GM19324 (cell line): ENCODE measurements at regions not wholly inside any gene's neighbourhood (a gene's known extent, or its start where the extent isn't known, plus 50 kb on each side); places are given as distances from the start of the nearest gene placed in this dataset.
"Not testable (repeated sequence)": the region's sequence is repeated elsewhere in the genome, so short reads cannot be mapped to it uniquely, and the experiment has no call there.

ENCODE experiments used
- ATAC-seq: cut with Tn5 transposase; IDR thresholded peaks from one replicate; pipeline ENCODE4 v1.9.1; 2021; ENCODE audit warnings: mild to moderate bottlenecking, moderate library complexity; ENCODE audit not compliant: unreplicated experiment, low FRiP score

DNA sequence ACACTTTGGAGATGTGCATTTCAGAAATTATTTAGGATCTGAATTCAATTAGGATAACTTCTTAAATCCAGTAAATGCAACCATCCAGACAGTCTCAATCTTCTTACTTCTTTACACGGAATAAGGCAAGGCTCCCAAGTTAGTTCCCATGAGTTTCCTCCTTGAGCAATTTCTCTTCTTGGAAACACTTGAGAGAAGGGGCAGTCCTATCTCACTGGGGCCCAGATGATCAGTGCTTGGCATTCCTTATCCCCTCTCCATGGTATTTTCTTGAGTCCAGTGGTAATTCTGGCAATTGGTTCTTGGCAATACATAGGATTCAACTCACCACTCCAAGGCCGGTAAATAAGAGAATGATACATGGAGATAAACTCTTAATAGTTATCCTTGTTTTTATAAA lies 87.1 kb upstream of the PTHLH start:
- no peak for ATAC-seq

DNA sequence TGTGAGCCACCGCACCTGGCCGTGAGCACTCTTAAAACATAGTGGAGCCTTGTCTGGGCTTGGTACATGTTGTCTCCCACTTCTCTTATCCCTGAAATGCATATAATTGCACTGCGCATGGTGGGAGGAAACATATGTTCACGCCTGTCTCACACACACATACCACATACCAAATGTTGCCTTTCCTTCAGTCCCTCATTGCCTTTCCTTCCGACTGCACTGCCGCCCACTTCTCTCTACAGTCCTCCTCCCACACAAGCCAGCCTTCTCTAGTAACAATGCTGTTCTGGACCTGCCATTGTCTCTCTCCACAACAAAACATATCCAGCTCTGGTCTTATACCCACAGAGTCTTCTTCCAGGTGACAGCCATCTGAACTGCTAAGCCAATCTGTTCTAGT lies 88.3 kb upstream of the PTHLH start:
- no peak for ATAC-seq

DNA sequence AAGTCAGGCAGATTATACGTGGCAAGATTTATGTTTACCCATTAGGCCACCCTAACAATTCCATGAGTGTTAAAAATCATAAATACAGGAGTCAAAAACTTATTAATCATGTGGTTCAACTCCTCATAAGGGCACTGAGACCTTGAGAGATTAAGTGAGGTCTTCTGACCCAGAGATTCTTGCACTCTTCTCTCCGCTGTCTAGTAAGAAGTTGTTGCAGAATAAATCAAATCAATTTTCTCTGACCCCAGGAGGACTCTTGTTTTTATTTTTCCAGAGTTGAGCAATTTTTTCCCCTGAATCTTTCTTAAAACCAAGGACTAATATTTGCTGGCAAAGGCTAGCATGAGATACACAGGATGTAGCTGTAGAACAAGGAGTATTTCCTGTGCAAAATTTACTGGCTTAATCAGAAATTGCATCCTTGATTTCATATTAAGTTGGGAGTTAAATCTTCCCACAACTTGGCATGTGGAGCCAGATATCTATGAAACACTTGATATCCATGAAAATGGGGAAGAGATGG lies 90.9 kb upstream of the PTHLH start:
- no peak for ATAC-seq

DNA sequence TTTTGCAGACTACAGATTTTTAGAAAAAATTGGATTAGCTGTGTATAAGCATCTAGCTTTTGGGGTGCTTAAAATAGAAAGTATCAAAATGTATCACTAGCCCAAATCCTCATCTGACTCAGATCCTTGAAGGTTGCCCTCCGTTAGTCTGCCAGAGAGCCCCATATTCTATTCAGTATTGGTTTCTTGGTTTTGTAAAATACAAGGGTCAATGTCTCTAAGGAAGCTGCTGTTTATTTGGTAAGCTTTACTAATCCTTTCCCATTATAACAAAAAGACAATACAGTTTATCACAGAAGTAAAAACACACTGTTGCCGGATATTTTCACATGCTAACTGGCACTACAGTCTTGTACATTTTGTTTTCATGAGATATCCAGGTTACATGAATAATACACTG lies 92.8 kb upstream of the PTHLH start:
- no peak for ATAC-seq

DNA sequence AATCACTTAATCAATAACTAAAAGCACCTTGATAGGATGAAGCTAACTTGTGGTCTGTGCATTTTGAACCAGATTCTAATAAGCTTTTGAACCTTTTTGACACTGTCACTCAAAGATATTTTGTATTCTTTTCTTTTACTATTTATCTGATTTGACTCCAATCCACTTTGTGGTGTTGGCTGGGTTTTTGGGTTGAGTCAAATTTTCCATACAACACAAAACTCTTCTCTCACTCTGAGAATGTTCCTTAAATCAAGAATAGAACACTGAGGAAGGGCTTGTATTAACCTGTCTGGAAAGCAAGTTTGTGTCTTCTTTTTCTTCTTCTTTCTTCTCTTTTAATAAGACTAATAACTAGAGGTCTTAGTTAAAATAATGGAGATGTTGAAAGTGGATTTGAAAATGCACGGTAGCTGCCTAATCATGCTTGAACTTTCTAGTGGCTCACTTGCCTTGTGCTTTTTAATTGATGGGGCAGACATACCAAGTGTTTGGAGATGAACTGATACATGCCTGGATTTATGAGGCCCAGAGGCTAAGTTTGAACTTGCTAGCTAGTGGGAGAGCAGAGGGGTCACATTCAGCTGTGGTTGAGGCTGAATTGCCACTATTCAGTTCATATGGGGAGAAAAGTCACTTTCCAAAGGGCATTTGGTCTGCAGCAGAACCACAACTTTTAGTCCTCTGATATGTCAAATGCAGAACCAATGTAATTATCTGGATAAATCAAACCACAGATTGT lies 93.5 kb upstream of the PTHLH start:
- no peak for ATAC-seq

DNA sequence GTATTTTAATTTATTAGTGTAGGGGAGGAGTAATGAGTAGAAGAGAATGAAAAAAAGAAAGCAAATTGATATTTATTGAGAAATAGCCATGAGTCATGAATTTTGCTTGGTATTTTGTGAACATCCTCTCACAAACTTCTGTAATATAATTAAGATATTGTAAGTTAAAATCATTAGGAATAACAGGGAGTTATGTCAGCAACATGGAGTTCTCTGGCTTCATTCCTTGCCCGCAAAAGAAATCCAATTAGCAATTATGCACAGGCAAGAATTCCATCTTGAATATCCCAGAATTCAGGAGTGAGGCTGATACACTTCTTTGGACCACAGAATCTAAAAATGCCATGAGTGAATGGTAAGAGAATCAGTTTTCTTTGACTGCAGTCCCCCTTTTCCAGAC lies 94.3 kb upstream of the PTHLH start:
- ATAC-seq, result no peak

DNA sequence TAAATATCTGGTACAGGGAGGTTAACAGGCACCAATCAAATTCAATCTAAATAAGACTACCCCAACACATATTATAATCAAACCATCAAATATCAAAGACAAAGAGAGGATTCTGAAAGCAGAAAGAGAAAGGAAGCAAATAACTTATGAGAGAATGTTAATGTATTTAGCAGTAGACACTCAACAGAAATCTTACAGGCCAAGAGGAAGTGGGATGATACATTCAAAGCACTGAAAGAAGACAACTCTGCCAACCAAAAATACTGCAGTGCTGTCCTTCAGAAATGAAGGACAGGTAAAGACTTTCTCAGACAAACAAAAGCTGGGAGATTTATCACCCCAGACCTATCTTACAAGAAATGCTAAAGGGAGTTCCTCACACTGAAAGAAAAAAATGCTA lies 95.9 kb upstream of the PTHLH start:
- ATAC-seq, result no peak

DNA sequence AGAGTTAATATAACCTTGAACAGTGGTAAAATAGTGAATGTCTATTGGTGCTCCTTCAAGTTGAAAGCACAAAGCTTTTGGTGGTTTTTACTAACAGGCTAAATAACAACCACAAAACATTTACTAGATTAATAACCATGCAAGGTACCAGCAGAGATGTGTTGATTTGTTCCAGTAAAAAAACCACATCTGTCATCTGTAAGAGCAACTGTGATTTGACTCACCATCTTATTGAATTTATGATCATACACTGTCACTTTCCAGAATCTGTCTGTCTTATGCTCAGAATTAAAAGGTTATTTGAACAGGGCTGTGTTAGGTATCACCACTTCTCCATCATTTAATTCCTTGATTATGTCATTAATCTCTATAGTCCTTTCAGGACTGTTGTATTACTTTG lies 107.0 kb upstream of the PTHLH start:
- no peak for ATAC-seq

DNA sequence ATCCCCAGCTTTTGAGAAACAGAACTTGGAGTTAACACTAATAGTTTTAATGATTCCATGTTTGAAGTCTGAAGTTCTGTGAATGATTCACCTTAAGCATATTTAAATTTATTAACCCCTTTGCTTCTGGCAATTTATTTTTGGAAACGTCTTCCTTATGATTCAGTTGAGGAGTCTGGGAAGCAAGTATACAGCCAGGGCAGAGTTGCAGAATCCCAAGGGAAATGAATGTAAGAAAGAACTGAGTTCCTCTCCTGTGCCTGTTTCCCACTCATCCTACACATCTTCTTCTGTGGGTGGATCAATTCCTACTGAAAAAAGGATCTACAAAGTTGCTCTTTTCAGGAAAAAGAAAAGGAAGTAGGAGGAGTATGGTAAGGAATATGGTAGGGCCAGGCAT lies 108.2 kb upstream of the CCDC91 start:
- no peak for ATAC-seq

DNA sequence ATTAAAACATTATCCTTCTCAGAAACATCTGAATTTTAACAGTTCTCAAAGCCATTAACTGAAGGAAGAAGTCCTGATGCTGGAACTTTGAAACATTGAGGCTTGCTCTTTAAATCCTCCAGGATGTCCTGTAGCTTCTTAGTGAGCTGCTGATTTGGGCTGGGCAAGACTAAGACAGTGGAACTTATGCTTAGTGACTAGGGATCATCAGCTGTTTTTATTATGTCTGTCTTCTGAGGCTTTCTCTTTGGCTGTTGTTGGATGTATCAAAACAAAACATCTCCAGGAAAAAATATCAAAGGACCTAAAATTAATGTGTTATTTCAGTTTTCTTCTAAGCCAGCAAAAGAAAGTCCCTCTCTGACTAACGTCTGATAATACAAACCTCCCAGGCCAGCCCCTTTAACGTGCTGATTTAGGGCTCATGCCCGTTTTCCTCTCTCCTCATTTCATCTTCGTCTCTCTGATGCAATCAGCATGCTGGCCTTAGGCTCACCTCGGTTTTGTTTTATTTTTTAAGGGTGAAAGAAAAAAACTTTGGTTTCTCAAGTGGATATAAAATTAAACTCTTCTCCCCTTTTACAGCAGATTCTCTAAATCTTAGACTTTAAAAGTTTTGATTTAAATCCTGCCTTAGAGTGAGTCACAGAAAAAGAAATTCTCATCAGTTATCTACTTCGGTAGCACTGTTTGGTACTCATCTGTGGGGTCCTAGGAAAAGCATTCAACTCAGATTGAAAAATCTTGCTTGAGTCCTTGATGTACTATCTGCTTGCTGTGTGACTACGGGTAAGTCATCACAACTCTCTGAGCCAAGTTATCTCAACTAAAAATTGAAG lies 106.2 kb upstream of the CCDC91 start:
- ATAC-seq, result no peak

DNA sequence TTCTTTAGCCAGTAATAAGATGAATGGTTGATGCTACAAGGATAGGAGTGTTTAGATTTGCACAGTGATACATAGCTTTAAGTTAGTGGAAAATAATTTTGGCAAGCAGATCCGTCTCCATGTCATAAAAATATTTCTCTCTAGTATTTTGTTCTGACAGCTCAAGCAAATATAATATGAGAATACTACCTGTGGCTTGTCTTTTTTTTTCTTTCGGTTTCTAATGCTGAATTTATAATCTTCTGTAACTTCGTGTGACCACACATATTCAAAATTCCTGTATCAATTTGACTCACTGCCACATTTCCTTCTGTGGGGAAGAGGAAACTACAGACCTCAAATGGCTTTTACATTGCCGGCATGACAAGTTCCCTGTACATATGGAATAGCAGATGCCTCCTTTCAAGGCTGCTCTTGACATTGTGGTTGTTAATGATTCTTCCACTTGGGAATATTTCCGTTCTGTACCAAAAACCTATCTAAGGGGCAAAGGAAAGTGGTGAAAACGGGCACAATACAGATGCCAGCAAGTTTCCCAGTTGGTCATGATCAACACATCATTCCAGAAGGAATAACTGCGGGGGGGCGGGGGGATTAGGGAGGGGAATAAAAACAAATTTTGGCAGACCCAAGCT lies 103.6 kb upstream of the CCDC91 start:
- peak; percentile 69 for ATAC-seq

DNA sequence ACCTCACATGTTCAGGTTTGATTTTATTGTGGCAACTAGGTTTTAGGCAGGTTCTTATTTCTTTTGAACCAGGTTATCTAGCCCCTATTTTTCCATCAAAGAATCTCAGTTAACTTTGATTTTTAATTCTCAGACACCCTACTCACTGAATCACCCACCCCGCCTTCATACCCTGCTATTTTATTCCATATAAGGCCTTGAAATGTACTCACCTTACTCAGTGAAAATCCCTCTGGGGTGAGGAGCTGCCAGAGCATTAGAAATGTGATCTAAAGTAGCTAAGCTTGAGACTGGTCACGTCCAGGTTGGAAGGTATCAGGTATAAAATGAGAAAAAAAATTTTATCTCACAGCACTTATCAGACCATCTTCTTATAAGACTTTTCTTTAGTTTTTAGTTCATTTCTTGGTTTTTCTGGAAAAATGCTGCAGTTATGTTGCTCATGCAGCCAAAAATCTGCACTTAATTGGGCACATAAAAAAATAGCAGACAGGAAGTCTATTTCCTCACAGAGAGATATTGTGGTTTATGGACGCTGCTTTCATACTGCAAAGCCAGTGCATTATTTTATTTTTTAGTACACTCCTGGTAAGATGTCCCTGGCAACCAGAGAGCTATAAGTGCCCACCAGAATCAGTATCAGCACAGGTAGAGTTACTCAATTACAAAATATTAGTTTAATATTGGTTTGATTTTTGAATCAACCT lies 101.5 kb upstream of the CCDC91 start:
- no peak for ATAC-seq

DNA sequence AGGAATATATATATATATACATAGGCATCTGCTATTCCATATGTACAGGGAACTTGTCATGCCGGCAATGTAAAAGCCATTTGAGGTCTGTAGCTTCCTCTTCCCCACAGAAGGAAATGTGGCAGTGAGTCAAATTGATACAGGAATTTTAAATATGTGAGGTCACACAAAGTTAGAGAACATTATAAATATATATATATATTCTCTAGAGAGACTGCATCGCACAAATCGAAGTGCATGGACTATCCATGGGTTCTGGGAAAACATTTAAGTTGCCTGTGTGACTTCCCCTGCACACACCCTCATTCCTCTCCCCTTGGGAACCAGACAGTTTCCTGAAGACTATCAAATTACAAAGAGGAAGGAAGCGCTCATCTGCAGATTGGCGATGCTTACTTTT lies 100.9 kb upstream of the CCDC91 start:
- no peak for ATAC-seq

DNA sequence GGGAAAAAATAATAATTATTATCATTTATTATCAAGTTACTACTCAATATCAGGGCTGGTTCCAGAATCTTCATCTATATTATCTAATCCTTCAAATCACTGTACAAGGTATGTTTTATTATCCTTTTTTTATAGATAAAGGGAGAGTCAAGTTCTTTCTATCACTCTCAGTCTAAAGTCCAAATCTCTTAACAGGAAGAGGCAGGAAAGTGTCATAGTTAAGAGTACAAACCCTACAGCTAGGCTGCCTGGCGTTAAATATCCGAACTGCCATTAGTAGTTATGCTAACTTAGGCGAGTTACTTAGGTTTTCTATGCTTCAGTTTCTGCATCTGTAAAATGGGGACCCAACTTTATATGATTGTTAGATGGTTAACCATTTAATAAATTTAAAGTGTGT lies 99.4 kb upstream of the CCDC91 start:
- no peak for ATAC-seq

DNA sequence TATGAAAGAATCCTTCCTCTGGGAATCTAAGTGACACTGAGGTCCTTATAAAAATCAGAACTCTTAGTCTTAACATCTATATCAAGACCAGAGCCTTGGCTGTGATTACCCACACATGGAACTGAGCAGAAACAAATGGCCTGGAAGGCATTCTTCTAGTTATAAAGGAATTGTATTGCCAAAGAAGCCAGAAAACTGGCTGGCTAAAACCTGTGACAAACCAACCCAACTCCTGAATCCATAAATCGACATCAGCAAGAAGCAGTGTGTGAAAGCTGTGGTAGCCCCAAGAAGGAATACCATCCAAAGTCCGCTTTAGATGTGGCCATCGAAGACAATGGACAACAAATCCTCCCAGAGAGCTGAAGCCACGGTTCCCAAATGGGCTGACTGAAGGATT lies 97.9 kb upstream of the CCDC91 start:
- no peak for ATAC-seq

DNA sequence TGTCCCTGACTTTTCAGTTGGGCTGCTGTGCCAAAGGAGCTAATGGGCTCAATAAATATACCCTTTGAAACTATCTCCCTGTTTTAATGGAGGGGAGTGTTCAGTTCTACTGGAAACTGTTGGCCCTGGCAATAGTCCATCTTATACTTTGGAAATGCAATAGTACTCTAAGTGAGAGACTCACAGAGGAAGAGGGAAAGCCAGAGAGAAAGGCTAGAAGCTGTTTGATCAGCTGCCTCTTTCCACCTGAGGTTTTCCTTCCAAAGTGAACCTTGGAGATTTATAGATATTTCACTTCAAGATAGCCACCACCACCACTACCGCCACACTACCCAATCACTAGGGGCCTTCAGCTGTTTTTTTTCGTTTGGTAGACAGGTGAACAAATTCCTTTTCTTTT lies 93.6 kb upstream of the CCDC91 start:
- no peak for ATAC-seq

DNA sequence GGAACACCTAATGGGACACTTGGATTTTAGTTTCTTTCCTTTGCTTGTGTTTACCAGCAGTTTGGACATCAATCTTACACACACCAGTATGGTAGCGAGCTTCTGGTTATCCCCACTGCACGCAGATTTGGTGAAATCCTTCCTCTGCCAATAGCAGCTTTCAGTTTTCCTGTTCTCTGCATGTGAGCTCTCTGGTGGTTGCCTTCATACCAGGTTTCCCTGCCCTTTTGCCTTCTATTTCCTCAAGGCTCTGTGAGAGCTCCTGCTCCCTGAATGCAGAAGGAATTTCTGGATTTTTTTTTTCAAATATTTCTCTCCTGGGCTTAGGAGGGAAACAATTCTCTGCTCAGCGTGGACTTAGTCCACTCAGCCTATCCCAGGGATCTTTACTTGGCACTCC lies 93.0 kb upstream of the CCDC91 start:
- no peak for ATAC-seq

DNA sequence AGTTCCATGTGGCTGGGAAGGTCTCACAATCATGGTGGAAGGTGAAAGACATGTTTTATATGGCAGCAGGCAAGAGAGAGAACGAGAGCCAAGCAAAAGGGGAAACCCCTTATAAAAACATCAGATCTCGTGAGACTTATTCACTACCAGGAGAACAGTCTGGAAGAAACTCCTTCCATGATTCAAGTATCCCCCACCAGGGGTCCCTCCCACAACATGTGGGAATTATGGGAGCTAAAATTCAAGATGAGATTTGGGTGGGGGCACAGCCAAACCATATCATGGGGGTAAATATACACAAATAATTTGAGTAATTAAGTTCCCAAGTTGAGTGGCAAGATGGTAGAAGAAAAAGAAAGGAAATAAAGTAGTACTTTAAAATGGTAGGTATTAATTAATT lies 91.0 kb upstream of the CCDC91 start:
- ATAC-seq, result not testable (repeated sequence)

DNA sequence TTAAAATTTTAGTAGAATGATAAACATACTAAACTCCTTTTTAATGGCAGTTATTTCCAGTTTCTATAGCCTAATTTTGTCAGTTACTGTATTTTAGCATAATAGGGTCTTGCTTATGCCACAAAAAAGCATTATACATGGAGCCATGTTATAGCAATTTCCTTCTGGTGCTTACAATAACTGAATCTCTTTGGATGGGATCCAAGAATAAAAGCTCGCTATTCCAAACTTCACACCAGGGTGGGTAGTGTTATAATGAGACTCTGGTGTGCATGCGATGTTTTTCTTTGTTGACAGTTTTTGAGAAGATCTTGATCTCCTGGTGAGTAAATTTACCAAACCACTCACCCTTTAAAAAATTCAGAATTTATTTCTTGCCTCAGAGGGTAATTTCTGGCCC lies 90.4 kb upstream of the CCDC91 start:
- ATAC-seq, result no peak

DNA sequence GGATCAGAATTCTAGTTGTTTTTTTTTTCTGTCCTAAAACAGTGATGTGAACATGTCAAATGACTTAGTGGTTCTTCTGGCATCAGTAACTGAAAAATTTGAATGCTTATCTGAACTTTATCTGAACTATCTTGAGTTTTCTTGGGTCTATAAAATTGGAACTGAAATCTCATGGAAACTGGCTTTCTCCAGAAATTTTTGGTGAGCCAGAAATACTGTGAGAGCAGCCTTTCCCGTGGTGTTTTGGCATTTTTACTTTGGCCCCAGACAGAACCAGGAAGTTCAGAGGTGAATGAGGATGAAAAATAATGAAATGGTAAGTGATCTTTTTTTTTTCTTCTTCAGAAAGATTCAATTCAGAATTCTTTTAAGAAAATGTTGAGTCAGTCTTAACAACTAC lies 89.5 kb upstream of the CCDC91 start:
- no peak for ATAC-seq

DNA sequence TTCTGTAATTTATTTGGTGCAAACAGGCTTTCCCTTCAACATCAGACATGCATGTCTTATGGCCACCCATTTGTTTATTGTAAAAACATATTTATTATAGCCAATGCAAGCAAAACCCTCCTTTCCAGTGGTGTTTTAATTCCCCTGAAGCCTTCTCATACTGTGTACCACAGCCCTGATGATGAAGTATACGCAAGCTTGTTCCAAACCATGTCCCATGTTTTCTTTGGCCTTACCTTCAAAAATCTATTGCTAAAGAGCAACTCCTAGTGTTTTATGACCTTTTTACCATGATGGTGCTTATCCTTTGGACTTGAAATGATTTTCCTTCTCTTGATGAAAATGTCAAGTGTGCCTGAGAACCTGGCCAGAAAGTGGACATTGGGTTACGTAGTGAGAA lies 85.9 kb upstream of the CCDC91 start:
- ATAC-seq, result no peak
